Subcutaneous abdominal adipose tissue (tissue), 5 donors: ENCODE measurements at regions not wholly inside any gene's neighbourhood (a gene's known extent, or its start where the extent isn't known, plus 50 kb on each side); places are given as distances from the start of the nearest gene placed in this dataset.
A peak's percentile ranks its signal among the peaks of the same experiment; 100 is the strongest.

Source experiments
- H3K27ac ChIP-seq: one replicate; pipeline ENCODE4 v1.7.0; 2013; ENCODE audit warnings: low read depth, mild to moderate bottlenecking, inconsistent platforms, low read length, moderate library complexity
- H3K27me3 ChIP-seq, 5 donors: one replicate each; pipeline ENCODE4 v1.7.0; 2013; ENCODE audit warnings: low read length in 5 of 5, inconsistent platforms in 1 of 5; ENCODE audit not compliant: control insufficient read depth in 5 of 5, insufficient read depth in 4 of 5
- H3K36me3 ChIP-seq, 5 donors: one replicate each; pipeline ENCODE4 v1.7.0; 2013; ENCODE audit warnings: low read length in 5 of 5; ENCODE audit not compliant: control insufficient read depth in 5 of 5, insufficient read depth in 5 of 5
- H3K4me1 ChIP-seq, 5 donors: one replicate each; pipeline ENCODE4 v1.7.0; 2013; ENCODE audit warnings: low read length in 5 of 5, mild to moderate bottlenecking in 3 of 5, moderate library complexity in 1 of 5; ENCODE audit not compliant: control insufficient read depth in 5 of 5, insufficient read depth in 5 of 5
- H3K4me3 ChIP-seq, 5 donors: one replicate each; pipeline ENCODE4 v1.7.0; 2013; ENCODE audit warnings: low read length in 5 of 5, low read depth in 1 of 5
- H3K9ac ChIP-seq, 5 donors: one replicate each; pipeline ENCODE4 v1.7.0; 2013; ENCODE audit warnings: low read length in 5 of 5, mild to moderate bottlenecking in 4 of 5, moderate library complexity in 3 of 5
- H3K9me3 ChIP-seq, 5 donors: one replicate each; pipeline ENCODE4 v1.7.0; 2013; ENCODE audit warnings: low read length in 5 of 5; ENCODE audit not compliant: control insufficient read depth in 5 of 5
- donor health status: healthy.
- donor health status: healthy.
- donor health status: healthy.
- donor health status: healthy.
- donor health status: healthy.

DNA sequence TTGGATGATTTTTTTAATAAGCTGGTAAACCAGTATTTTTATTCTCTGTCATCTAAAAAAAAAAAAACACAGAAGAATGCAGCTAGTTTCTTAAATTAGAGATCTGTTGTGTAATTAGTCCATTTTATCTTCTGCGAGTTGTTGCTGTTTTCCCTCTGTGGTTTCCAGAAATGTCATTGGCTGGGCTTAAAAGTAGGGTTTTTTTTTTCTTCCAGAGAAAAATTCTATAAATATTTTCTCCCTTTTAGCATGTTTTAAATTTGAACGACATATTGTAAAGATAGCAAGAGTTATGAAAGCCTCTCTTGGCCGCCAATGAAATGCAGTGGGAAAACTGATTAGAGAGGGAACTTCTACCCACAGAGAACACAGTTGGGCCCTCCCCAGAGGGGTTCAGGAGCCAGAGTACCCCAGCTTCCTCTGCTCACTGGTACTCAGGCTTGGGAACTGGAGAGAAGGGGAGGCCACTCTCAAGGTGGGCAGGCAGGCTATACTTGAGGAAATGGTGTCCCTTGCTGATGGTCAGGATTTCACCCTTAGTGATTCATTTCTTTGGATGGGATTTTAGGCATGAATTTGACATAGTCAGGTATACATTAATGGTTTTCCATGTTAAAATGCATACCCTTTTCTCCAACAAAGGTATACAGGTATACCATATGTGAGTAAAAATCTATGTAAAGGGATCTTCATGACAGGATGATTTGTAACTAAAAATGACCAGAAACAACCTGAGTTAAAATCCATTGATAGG, 166.1 kb downstream of the BCOR start:
- H3K27ac ChIP-seq: peak overlapping the region; percentile 37

DNA sequence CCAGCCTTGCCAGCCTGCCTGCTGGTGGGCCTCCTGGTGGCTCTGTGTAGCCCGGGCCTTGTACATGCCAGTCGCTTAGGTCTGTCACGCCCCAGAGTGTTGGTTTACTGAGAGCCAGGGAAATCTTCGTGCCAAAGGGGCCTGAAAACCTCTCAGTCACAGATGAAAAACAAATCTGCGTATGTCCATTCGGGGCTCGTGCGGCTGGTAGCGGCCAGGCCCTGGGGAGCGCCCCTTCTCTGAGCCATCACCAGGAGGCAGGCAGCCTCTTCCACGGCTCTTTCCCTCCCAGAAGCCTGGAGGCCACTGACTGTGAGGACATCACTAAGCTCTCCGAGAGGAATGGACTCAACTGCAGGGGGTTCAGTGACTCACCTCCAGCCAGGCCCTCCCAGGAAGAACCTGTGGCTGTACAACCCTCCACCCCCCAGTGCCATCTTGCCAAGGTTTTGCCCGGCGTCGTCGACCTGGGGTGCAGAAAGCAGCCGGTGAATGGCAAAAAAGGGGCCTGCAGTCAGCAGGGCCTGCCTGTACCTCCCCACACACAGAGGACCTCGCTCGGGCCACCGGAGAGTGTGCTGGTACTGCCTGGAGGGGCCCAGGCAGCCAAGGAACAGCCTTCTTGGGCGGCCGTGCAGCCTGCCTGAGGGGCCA, 162.2 kb downstream of the BCOR start:
- Histone ChIP-seq H3K36me3 (no peaks in the 10 kb centered on the region), H3K9me3 (no peaks in the 10 kb centered on the region), H3K27me3 (peaks cover 0 to 16% (median 2%) of the 10 kb centered on the region in 5 donors), H3K4me1 (peaks cover 0 to 20% (median 11%) of the 10 kb centered on the region in 5 donors), H3K27ac (no peak overlapping the region), H3K4me3 (no peak overlapping the region), H3K9ac (no peak overlapping the region)

More for the DNA sequence above, 166.1 kb downstream of the BCOR start:
- H3K36me3 ChIP-seq: no peaks in the 10 kb centered on the region
- peaks cover 5 to 13% (median 7%) of the 10 kb centered on the region in 5 donors for H3K27me3 ChIP-seq
- H3K4me1 ChIP-seq: peaks cover 0 to 21% (median 11%) of the 10 kb centered on the region in 5 donors
- H3K9me3 ChIP-seq: no peaks in the 10 kb centered on the region
- H3K4me3 ChIP-seq: no peak overlapping the region
- H3K9ac ChIP-seq: no peak overlapping the region

DNA sequence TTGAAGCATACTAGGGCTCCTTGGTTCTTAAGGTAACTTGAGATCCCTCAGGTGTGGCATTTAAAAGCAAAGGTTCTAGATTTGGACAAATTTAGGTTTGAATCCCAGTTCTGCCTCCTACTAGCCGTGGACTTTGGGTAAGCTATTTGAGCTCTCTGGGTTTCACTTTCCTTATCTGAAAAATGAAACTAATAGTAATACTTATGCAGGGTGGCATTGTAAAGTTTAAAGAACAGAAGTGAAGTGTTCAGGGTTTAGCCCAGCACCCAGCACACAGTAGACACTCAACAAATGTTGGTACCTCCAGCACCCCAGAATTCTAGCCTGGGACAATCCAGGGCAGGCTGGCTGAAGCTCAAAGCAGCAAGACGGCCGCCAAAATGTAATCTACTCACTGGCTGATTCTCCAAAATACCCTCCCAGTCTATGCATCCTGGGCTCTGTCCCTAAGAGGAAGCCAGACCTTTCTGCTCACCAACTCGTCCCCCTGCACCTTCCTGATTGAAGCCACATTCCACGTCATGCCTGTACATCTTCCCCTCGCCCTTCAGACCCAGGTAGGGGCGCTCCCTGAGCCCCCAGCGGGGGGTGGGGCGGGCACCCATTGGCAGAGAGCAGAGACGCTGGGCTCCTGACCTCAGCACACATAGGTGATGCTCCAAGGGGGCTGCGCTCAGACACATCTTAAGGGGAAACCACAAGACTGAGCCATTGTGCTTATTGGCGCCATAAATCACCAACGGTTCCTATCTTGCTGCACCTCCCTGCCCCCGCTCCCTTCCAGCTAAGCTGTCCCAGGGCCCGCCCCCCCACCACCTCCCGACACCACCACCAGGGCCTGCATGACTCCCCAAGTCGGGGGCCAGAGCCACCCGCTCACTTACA, 160.6 kb downstream of the BCOR start:
- H3K27ac ChIP-seq: no peak overlapping the region
- peak overlapping the region in 1 of 5 donors; percentile 16 for H3K4me3 ChIP-seq
- H3K9me3 ChIP-seq: peaks cover 0 to 2% (median 0%) of the 10 kb centered on the region in 5 donors
- no peak overlapping the region for H3K9ac ChIP-seq
- no peaks in the 10 kb centered on the region for H3K36me3 ChIP-seq
- H3K27me3 ChIP-seq: peaks cover 0 to 17% (median 8%) of the 10 kb centered on the region in 5 donors
- peaks cover 0 to 15% (median 0%) of the 10 kb centered on the region in 5 donors for H3K4me1 ChIP-seq

DNA sequence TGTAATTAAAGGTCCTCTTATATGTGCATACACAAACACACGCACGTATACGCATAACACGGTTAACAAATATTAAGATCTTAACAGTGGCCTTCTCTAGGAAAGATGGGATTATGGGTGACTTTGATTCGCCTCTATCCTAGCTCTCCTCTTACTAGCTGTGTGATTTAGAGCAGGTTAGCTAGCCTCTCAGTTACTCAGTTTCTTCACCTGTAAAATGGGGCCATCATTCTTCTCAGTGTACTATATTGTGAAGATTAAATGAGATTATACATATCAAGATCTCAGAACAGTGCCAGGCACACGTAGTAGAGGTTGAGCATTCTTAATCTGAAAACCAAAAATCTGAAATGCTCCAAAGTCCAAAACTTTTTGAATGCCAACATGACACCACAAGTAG, 159.3 kb downstream of the BCOR start:
- Histone ChIP-seq H3K27ac (no peak overlapping the region), H3K9ac (no peak overlapping the region), H3K4me3 (no peak overlapping the region), H3K36me3 (no peaks in the 10 kb centered on the region), H3K9me3 (peaks cover 1 to 10% (median 8%) of the 10 kb centered on the region in 5 donors), H3K4me1 (peaks cover 0 to 15% (median 0%) of the 10 kb centered on the region in 5 donors), H3K27me3 (peaks cover 0 to 19% (median 8%) of the 10 kb centered on the region in 5 donors)

DNA sequence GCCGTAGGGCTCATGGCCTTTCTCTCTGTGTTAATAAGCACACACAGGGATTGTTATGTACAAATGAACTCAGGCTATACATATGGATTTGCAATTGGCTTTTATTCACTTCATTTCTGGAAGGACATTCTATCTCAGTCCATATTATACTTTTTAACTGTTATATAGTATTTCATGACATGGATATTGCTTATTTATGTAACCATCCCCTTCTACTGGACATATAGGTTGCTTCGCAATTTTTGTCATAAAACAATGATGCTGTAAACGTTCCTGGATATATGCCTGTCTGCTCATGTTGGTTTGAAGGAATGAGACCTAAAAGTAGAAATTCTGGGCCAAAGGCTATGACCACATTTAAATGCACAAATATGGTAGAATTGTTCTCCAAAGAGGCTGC, 158.1 kb downstream of the BCOR start:
- no peak overlapping the region for H3K27ac ChIP-seq
- peaks cover 2 to 15% (median 12%) of the 10 kb centered on the region in 5 donors for H3K9me3 ChIP-seq
- no peak overlapping the region for H3K9ac ChIP-seq
- no peak overlapping the region for H3K4me3 ChIP-seq
- peaks cover 0 to 24% (median 6%) of the 10 kb centered on the region in 5 donors for H3K27me3 ChIP-seq
- H3K4me1 ChIP-seq: peaks cover 0 to 15% (median 0%) of the 10 kb centered on the region in 5 donors
- no peaks in the 10 kb centered on the region for H3K36me3 ChIP-seq

DNA sequence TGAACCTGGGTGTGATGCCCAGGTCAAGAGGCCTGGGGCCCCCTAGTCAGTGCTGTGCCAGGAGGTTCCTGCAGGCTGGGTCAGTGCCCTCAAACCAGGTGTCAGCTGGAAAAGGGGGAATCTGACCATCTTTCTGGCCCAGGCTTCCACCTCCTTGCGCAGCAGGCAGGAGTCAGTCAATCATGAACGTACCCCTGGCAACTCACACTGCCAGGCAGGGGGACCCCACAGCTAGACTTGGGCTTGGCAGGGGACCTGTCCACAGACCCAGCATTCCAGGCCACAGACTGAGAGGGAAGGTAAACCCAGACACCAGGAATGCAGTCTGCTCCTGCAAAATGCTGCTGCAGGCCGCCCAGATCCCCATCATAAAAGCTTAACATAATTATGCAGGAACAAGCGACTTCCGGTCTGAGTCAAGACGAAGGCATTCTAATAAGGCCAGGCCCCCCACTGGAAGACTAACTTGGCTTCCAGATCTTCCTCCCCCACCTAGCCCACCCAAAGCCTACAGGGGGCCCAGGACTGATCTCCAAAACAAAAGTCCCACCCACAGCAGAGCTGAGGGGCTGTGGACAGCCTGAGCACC, 156.3 kb downstream of the BCOR start:
- Histone ChIP-seq H3K27ac (no peak overlapping the region), H3K4me1 (peaks cover 0 to 10% (median 0%) of the 10 kb centered on the region in 5 donors), H3K27me3 (peaks cover under 1 to 20% (median 6%) of the 10 kb centered on the region in 5 donors)

DNA sequence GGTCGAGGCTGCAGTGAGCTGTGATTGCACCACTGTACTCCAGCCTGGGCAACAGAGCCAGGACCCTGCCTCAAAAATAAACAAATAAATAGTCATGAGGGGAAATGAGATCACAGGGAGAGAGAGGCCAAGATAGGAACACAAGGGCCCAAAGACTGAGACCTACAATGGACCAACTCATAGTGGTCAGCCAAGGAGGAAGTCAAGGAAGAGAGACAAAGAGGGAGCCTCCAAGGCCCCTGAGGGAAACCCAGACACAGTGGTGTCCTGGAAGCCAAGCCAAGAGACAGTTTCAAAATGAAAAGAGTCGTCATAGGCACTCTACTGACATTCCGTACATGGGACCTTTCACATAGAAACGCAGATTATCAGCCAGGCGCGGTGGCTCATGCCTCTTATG, 153.3 kb downstream of the BCOR start:
- Histone ChIP-seq H3K4me1 (peaks cover 0 to 7% (median 0%) of the 10 kb centered on the region in 5 donors), H3K9ac (no peak overlapping the region), H3K9me3 (peaks cover 2 to 15% (median 12%) of the 10 kb centered on the region in 5 donors), H3K27ac (no peak overlapping the region), H3K4me3 (no peak overlapping the region), H3K36me3 (no peaks in the 10 kb centered on the region), H3K27me3 (peaks cover 9 to 14% (median 11%) of the 10 kb centered on the region in 5 donors)

More for the DNA sequence above, 156.3 kb downstream of the BCOR start:
- H3K4me3 ChIP-seq: no peak overlapping the region
- no peak overlapping the region for H3K9ac ChIP-seq
- H3K36me3 ChIP-seq: no peaks in the 10 kb centered on the region
- H3K9me3 ChIP-seq: peaks cover 2 to 15% (median 12%) of the 10 kb centered on the region in 5 donors

DNA sequence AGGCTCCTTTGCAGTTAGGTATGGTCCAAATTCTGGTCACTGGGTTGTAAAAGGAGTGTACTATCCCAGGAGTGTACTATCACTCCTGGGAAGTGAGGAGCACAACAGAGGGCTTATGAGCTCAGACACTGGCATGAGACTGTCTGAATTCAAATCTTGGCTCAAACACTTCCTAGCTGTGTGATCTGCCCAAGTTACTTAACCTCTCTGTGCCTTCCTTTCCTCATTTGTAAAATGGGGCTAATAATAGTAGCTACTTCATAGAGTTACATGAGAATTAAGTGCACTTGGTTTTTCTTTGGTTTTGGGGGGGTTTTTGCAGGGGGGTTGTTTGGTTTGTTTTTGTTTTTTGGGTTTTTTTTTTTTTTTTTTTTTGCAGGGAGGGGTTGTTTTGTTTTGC, 152.0 kb downstream of the BCOR start:
- no peak overlapping the region for H3K27ac ChIP-seq
- H3K36me3 ChIP-seq: no peaks in the 10 kb centered on the region
- peaks cover 9 to 14% (median 13%) of the 10 kb centered on the region in 5 donors for H3K27me3 ChIP-seq
- no peak overlapping the region for H3K9ac ChIP-seq
- H3K9me3 ChIP-seq: peaks cover 2 to 15% (median 12%) of the 10 kb centered on the region in 5 donors
- H3K4me1 ChIP-seq: peaks cover 0 to 7% (median 0%) of the 10 kb centered on the region in 5 donors
- H3K4me3 ChIP-seq: no peak overlapping the region

DNA sequence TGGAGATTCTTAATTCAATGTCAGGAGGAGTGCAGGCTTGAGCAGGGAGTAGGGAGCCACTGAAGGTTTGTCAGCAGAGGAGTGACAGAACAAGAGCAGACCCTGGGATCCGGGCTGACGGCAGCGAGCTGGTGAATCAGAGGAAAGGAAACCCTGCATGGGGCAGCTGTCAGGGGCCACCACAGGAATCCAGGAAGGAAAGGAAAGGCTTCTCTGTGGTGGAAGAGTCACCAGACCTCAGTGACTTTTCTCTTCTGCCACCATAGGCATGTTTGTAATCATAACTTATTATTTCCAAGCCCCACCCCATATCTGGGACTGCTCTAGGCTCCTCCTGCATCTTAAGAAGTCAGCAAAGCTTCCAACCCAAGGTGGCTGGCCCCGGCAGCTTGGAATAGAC, 150.9 kb downstream of the BCOR start:
- H3K27me3 ChIP-seq: peaks cover 6 to 17% (median 11%) of the 10 kb centered on the region in 5 donors
- H3K4me1 ChIP-seq: peaks cover 0 to 7% (median 0%) of the 10 kb centered on the region in 5 donors
- H3K36me3 ChIP-seq: no peaks in the 10 kb centered on the region

More for the DNA sequence above, 150.9 kb downstream of the BCOR start:
- Histone ChIP-seq H3K9me3 (peaks cover 2 to 21% (median 19%) of the 10 kb centered on the region in 5 donors), H3K27ac (no peak overlapping the region), H3K4me3 (no peak overlapping the region), H3K9ac (no peak overlapping the region)
